HG03139 (cell line): ENCODE measurements at regions not wholly inside any gene's neighbourhood (a gene's known extent, or its start where the extent isn't known, plus 50 kb on each side); places are given as distances from the start of the nearest gene placed in this dataset.

Source experiments
- ATAC-seq: cut with Tn5 transposase; IDR thresholded peaks from one replicate; pipeline ENCODE4 v1.9.1; 2021; ENCODE audit not compliant: unreplicated experiment

GRCh38 chr16:64892835-64893785 lies 228.8 kb downstream of the CDH11 start:
- ATAC-seq = no peak

GRCh38 chr16:64889446-64889845 lies 232.4 kb downstream of the CDH11 start:
- ATAC-seq = no peak

GRCh38 chr16:64887651-64888050 lies 234.2 kb downstream of the CDH11 start:
- ATAC-seq = no peak

GRCh38 chr16:64882078-64882784 lies 239.6 kb downstream of the CDH11 start:
- no peak for ATAC-seq

- ATAC-seq = no peak
Measured at GRCh38 chr16:64880994-64881393, 240.9 kb downstream of the CDH11 start.

- no peak for ATAC-seq
Measured at GRCh38 chr16:64880006-64880405, 241.9 kb downstream of the CDH11 start.

- no peak for ATAC-seq
Measured at GRCh38 chr16:64878940-64879339, 242.9 kb downstream of the CDH11 start.

GRCh38 chr16:64872101-64872500 lies 249.8 kb downstream of the CDH11 start:
- no peak for ATAC-seq

GRCh38 chr16:64870859-64871258 lies 251.0 kb downstream of the CDH11 start:
- no peak for ATAC-seq

- ATAC-seq = no peak
Measured at GRCh38 chr16:64869781-64870180, 252.1 kb downstream of the CDH11 start.

- ATAC-seq = no peak
Measured at GRCh38 chr16:64866021-64866420, 255.8 kb downstream of the CDH11 start.

GRCh38 chr16:64865069-64865696 lies 256.7 kb downstream of the CDH11 start:
- ATAC-seq = no peak

- no peak for ATAC-seq
Measured at GRCh38 chr16:64864232-64864809, 257.5 kb downstream of the CDH11 start.

GRCh38 chr16:64858076-64858475 lies 263.8 kb downstream of the CDH11 start:
- ATAC-seq = no peak

- ATAC-seq = no peak
Measured at GRCh38 chr16:64857411-64857810, 264.5 kb downstream of the CDH11 start.

GRCh38 chr16:64853551-64853950 lies 268.3 kb downstream of the CDH11 start:
- no peak for ATAC-seq

- ATAC-seq = no peak
Measured at GRCh38 chr16:64846966-64847365, 274.9 kb downstream of the CDH11 start.

GRCh38 chr16:64845071-64845470 lies 276.8 kb downstream of the CDH11 start:
- ATAC-seq = no peak

GRCh38 chr16:64841482-64841881 lies 280.4 kb downstream of the CDH11 start:
- no peak for ATAC-seq

GRCh38 chr16:64841071-64841470 lies 280.8 kb downstream of the CDH11 start:
- ATAC-seq = no peak

- ATAC-seq = no peak
Measured at GRCh38 chr16:64830653-64831052, 291.2 kb downstream of the CDH11 start.
